ENCODE measurements at regions not wholly inside any gene's neighbourhood (a gene's known extent, or its start where the extent isn't known, plus 50 kb on each side); places are given as distances from the start of the nearest gene placed in this dataset.

GRCh38 chr2:17061028-17061427 lies 395.4 kb upstream of the CYRIA start:
- 96% methylated on average over 2 of the region's 2 CpGs for WGBS (ENCODE audit: low lambda C conversion rate, missing lambda C conversion rate)
- Histone ChIP-seq H3K9me3 (ENCODE audit: low read depth) (no peaks in the 10 kb centered on the region), H3K27me3 (no peaks in the 10 kb centered on the region), H3K27ac (no peak overlapping the region), H3K4me1 (ENCODE audit: insufficient read depth) (no peaks in the 10 kb centered on the region), H3K36me3 (replicated peaks; ENCODE audit: insufficient read depth, low read depth) (no peaks in the 10 kb centered on the region), H3K4me3 (no peak overlapping the region), H3K79me2 (no peaks in the 10 kb centered on the region), H2AFZ (no peak overlapping the region), H4K20me1 (ENCODE audit: insufficient read depth, poor library complexity, severe bottlenecking) (no peaks in the 10 kb centered on the region), H3K9me2 (replicated peaks; ENCODE audit: insufficient read depth) (no peaks in the 10 kb centered on the region), H3K4me2 (no peak overlapping the region)
- no peak for DNase-seq (ENCODE audit: low spot score)
- TF ChIP-seq CTCF (IDR thresholded peaks at IDR 0.05; ENCODE audit: poor library complexity): no peak
- no peak for TF ChIP-seq EZH2 (IDR thresholded peaks at IDR 0.05; ENCODE audit: borderline replicate concordance)
- no peak for TF ChIP-seq EZH2phosphoT487 (IDR thresholded peaks at IDR 0.05; ENCODE audit: low read depth, severe bottlenecking, unreplicated experiment)

GRCh38 chr2:17059458-17059857 lies 393.8 kb upstream of the CYRIA start:
- Histone ChIP-seq H3K4me3 (no peak overlapping the region), H3K79me2 (no peaks in the 10 kb centered on the region), H4K20me1 (ENCODE audit: insufficient read depth, poor library complexity, severe bottlenecking) (no peaks in the 10 kb centered on the region), H3K27me3 (no peaks in the 10 kb centered on the region), H3K36me3 (replicated peaks; ENCODE audit: insufficient read depth, low read depth) (no peaks in the 10 kb centered on the region), H3K4me1 (ENCODE audit: insufficient read depth) (no peaks in the 10 kb centered on the region), H3K4me2 (no peak overlapping the region), H3K27ac (no peak overlapping the region), H2AFZ (no peak overlapping the region), H3K9me3 (ENCODE audit: low read depth) (no peaks in the 10 kb centered on the region), H3K9me2 (replicated peaks; ENCODE audit: insufficient read depth) (no peaks in the 10 kb centered on the region)
- DNase-seq (ENCODE audit: low spot score): no peak
- no peak for TF ChIP-seq EZH2 (IDR thresholded peaks at IDR 0.05; ENCODE audit: borderline replicate concordance)
- TF ChIP-seq CTCF (IDR thresholded peaks at IDR 0.05; ENCODE audit: poor library complexity): no peak
- WGBS (ENCODE audit: low lambda C conversion rate, missing lambda C conversion rate): 100% methylated on average over 1 of the region's 1 CpG

GRCh38 chr2:17058772-17059402 lies 393.3 kb upstream of the CYRIA start:
- Histone ChIP-seq H3K4me3 (no peak overlapping the region), H3K4me1 (ENCODE audit: insufficient read depth) (no peaks in the 10 kb centered on the region), H3K9me3 (ENCODE audit: low read depth) (no peaks in the 10 kb centered on the region), H3K4me2 (no peak overlapping the region), H3K36me3 (replicated peaks; ENCODE audit: insufficient read depth, low read depth) (no peaks in the 10 kb centered on the region), H3K27ac (no peak overlapping the region), H4K20me1 (ENCODE audit: insufficient read depth, poor library complexity, severe bottlenecking) (no peaks in the 10 kb centered on the region), H3K27me3 (no peaks in the 10 kb centered on the region), H2AFZ (no peak overlapping the region), H3K9me2 (replicated peaks; ENCODE audit: insufficient read depth) (no peaks in the 10 kb centered on the region), H3K79me2 (no peaks in the 10 kb centered on the region)
- WGBS (ENCODE audit: low lambda C conversion rate, missing lambda C conversion rate): 16% methylated on average over 3 of the region's 3 CpGs
- DNase-seq (ENCODE audit: low spot score): no peak
- TF ChIP-seq EZH2phosphoT487 (IDR thresholded peaks at IDR 0.05; ENCODE audit: low read depth, severe bottlenecking, unreplicated experiment) (no peak), EZH2 (IDR thresholded peaks at IDR 0.05; ENCODE audit: borderline replicate concordance) (no peak), CTCF (IDR thresholded peaks at IDR 0.05; ENCODE audit: poor library complexity) (no peak)

All from hepatocyte (in vitro differentiated cells).